ENCODE measurements at regions not wholly inside any gene's neighbourhood (a gene's known extent, or its start where the extent isn't known, plus 50 kb on each side); places are given as distances from the start of the nearest gene placed in this dataset.
"Not testable (repeated sequence)": the region's sequence is repeated elsewhere in the genome, so short reads cannot be mapped to it uniquely, and the experiment has no call there.

DNA sequence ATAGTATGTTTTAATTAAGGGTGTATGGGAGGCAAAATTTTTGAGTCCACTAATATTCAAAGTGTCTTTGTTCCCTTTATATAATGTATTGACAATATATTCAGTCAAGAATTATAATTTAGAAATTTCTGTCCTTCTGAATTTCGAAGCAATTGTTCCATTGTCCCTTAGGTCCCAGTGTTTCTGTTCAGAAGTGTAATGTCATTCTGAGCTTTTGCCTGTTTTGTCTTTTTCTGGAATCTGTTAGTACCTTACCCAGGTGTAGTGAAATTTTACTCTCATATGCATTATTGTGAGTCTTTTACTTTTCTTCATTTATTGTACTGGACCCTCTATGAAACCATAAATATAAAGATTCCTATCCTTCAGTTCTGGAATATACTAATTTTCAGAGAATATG lies 505.7 kb upstream of the KIF2B start:
- no peak for DNase-seq

GRCh38 chr17:53316073-53316472 lies 506.7 kb upstream of the KIF2B start:
- DNase-seq = no peak

- no peak for DNase-seq
Observed at GRCh38 chr17:53314521-53314920, 508.2 kb upstream of the KIF2B start.

GRCh38 chr17:53313746-53314145 lies 509.0 kb upstream of the KIF2B start:
- no peak for DNase-seq

DNA sequence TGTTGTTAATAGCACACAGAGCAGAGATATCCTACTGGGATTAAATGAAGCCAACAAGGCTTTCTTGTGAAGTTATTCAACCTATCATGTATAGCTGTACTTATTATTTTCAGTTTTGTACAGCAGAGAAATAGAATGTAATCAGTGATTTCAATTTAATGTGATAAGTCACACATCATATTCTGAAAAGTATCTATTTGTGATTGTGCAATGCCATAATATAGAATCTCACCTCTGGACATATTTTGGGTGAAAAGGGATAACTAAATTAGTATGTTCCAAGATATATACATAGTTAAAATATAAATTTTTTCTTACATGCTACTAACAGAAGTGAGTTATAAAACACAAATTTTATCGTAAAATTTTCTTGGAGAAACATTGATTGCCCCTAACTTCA lies 544.3 kb upstream of the KIF2B start:
- DNase-seq = no peak

- DNase-seq = no peak
Observed at GRCh38 chr17:53273126-53273525, 549.6 kb upstream of the KIF2B start.

DNA sequence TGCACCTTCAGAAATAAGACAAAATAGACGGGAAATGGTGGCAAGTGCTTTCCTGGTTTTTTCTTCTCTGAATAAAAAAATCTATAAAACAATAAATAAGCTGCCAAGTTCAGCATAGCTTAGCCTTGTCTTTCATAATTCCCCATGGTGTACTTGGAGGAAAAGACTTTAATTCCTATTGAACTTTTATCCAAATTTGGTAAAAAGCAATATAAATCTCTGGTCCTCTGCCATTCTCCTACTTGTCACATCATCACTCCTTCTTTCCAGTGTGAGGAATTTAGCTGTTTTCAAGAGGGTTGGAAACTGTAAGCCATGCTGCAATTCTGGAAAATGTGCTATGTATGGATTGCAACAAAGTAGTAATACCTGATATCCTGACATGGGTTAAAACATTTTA lies 551.8 kb upstream of the KIF2B start:
- DNase-seq = no peak

- no peak for DNase-seq
Observed at GRCh38 chr17:53264730-53265129, 558.0 kb upstream of the KIF2B start.

DNA sequence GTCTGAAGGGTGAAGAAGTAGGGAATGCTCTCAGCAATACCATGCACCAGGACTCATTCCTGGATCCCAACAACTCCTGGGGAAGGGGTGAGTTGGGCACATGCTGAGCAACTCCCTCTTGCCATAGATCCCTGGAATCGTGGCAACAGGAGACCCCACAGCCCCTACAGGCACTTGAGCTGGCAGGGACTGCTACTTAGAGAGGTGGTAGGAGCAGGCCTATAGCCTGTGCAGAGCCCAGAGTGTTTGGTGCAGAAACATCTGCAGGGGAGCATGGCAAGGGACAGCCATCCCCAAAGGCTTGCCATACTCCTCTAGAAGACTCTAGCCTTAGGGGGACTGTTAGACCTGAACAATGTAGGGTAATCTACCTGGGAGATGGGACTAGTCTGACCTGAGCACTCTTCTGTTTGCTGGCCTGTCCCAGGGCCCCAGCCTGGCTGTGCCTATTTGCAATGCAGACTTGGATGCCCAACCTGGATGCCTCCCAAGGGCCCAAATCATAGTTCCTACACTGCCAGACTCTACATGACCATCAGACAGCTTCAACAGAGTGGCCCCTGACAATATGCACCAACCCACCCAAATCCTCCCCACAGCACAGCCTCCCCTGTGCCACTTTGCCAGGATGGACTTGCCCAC lies 568.6 kb upstream of the KIF2B start:
- DNase-seq = no peak

GRCh38 chr17:53249036-53249435 lies 573.7 kb upstream of the KIF2B start:
- no peak for DNase-seq

GRCh38 chr17:53234138-53234537 lies 588.6 kb upstream of the KIF2B start:
- DNase-seq = no peak

GRCh38 chr17:53227514-53227913 lies 595.2 kb upstream of the KIF2B start:
- DNase-seq = no peak

- DNase-seq = no peak
Observed at GRCh38 chr17:53227111-53227510, 595.6 kb upstream of the KIF2B start.

DNA sequence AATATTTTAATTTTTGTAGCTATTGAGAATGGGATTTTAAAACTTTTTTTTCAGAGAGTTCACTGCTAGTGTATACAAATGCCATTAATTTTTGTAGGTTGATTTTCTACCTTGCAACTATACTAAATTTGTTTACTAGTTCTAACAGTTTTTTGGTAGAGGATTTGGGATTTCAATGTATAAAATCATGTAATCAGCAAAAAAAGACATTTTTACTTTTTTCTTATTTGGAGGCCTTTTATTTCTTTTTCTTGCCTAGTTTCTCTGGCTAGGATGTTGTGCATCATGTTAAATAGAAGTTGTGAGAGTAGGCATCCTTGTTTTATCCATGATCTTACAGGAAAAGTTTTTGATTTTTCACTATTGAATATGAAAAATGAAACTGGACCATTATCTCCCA lies 602.9 kb upstream of the KIF2B start:
- DNase-seq = no peak

DNA sequence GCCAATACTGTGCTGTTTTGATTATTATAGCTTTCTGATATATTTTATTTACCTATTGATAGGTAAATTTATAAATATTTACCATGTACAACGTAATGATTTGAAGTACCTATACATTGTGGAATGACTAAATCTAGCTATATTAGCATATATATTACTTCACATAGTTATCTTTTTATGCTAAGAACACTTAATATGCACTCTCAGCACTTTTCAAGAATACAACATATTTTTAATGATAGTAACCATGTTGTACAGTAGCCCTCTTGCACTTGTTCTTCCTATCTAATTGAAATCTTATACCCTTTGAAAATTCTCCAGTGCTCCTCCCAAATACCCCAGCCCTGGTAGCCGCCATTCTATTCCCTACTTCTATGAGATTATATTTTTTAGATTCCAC lies 604.0 kb upstream of the KIF2B start:
- DNase-seq = no peak

GRCh38 chr17:53217311-53217710 lies 605.4 kb upstream of the KIF2B start:
- no peak for DNase-seq

DNA sequence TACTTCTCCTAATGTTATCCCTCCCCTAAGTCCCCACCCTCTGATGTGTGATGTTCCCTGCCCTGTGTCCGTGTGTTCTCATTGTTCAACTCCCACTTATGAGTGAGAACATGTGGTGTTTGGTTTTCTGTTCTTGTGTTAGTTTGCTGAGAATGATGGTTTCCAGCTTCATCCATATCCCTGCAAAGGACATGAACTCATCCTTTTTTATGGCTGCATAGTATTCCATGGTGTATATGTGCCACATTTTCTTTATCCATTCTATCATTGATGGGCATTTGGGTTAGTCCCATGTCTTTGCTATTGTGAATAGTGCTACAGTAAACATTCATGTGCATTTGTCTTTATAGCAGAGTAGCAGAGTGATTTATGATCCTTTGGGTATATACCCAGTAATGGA lies 613.8 kb upstream of the KIF2B start:
- not testable (repeated sequence) for DNase-seq

GRCh38 chr17:53193044-53193443 lies 629.7 kb upstream of the KIF2B start:
- DNase-seq = no peak

GRCh38 chr17:53191878-53192277 lies 630.8 kb upstream of the KIF2B start:
- no peak for DNase-seq

DNA sequence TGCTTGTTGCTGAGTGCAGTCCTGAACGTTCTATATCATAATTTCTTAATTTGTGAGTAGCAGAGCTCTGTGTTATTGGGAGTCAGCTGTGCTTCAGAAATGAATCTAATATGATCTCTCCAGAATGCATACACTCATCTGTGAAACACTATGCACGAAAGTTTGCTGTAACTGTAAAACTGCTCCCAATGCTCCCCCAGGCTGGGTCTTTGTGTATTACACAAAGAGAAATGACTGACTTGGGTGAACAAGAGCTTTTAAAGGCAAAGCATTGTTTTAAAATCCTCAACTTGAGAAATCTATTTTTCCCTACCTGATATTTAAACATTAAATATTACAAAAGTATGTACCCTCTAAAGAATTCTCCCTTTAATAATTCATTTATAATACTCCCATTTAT lies 636.7 kb upstream of the KIF2B start:
- DNase-seq = no peak

DNA sequence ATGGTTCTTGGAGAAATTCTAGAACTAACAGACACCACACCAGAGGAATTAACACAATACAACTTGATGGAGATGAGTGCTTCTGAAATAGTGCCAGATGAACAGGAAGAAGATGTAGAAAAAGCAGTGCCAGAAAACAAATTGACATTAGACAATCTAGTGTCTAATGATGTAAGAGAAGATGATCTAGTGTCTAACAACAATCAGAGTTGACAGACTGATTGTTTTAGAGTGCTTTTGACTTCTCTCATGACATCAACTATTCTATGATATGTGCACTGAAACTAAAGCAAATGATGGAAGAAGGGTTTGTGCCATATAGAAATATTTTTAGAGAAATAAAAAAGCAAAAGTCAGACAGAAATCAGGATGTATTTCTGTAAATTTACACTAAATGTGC lies 646.1 kb upstream of the KIF2B start:
- DNase-seq = no peak

DNA sequence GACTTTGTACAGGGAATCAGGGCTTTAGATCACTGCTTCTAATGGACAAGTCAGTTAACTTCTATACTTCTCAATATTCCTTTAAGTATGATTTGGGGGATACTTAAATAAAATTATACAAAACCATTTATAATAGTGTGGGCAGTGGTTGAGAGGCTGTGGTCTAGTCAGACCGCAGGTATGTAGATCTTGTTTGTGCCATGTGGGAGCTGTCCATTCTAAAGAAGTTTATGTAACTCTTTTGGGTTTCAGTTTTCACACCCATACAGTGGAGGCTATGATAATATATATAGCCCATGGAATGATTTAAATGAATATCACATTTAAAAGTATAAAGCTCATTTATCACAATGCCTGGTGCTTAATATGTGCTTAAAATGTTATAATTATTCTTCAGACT lies 654.3 kb upstream of the KIF2B start:
- no peak for DNase-seq

DNA sequence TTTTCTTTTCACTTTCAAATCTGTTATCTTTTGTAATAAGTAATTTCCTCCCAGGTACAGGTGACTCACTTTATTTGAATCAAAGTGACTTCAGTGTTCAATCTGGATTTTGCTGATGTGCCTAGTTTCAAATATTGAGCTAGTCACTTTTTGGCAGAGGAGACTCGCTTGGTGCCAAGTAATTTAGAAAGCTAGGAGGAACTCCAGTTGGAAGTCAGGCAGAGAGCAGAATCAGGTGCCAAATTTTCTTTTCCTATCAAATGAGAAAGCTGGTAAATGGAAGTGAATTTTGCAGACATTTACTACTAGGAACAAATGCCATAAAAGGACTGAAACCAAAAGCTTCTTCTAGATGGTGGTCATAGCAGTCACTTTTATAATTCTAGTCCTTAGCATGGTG lies 656.0 kb upstream of the KIF2B start:
- DNase-seq = no peak

DNA sequence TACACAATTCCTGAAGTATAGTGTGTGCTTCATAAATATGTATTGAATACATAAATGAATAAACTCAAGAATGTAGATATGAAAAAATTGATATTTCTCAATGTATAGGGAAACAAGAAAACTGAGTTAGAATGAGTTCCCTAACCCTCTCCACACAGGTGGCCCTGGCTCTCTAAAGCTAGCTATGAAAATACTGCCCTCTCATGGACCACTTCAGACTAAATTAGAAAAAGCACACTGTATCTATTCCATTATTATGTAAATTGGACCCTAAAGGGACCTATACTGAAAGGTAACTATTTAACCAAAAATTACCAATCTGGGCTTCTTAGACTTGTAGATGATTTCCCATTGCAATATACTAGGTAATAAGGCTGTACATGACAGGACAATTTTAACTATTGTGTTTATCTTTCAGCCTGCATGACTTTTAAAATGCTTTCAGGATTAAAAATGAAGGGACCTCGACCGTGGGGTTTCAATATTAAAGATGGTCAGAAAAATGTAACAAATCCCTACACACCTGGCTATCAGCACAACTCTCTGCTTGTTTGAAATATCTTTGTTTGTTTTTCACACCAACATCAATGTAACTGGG lies 672.5 kb upstream of the KIF2B start:
- DNase-seq = no peak

- DNase-seq = no peak
Observed at GRCh38 chr17:53149316-53149715, 673.4 kb upstream of the KIF2B start.

All from CD4-positive, alpha-beta T cell treated with Interleukin-1 beta for 1 hour (primary cell).